Left colon (tissue), 2 donors: ENCODE measurements at regions not wholly inside any gene's neighbourhood (a gene's known extent, or its start where the extent isn't known, plus 50 kb on each side); places are given as distances from the start of the nearest gene placed in this dataset.
A peak's percentile ranks its signal among the peaks of the same experiment; 100 is the strongest.
"Not testable (repeated sequence)": the region's sequence is repeated elsewhere in the genome, so short reads cannot be mapped to it uniquely, and the experiment has no call there.

Experiments used
- ATAC-seq: fragments of 200-7000 bp; cut with Tn5 transposase; one replicate; pipeline ENCODE4 v1.9.1; 2020; ENCODE audit warnings: mild to moderate bottlenecking, moderate library complexity
- DNase-seq, 2 donors: peaks; one replicate each; pipeline ENCODE4 v3.0.0-alpha.2; 2020
- intact Hi-C, 2 donors: fragments of 100-400 bp; cut with DNase I in 1 of 2; cut with micrococcal nuclease in 1 of 2; formaldehyde crosslinking; loops; one replicate each; pipeline versions ENCODE4 v1.11.2 to v1.14.0; 2022; cut with DNase I, micrococcal nuclease
- donor health status: DM: no; HTN: no; CAD: no.
- donor health status: DM: yes; HTN: yes; CAD: no.

DNA sequence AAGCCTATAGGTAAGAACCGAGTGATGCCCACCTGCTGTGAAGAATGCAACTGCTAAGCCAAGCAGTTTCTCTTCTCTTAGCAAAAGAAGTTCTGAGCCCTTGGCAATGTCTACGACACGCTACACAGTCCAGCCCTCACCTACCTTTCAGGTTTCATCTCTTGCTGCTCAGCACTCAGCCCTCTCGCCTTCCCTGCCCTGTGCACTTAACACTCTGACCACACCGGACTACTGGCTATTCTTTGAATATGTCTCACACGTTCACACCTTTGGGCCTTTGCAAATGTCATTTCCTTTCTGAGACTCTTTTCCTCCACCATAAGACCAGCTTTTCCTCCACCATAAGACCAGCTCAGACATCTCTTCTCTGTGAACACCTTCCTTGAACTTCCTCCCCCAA is 67.0 kb upstream of the ITGB1 start:
- intact Hi-C loops = no loop called here
- DNase-seq (no peak), ATAC-seq (no peak)

DNA sequence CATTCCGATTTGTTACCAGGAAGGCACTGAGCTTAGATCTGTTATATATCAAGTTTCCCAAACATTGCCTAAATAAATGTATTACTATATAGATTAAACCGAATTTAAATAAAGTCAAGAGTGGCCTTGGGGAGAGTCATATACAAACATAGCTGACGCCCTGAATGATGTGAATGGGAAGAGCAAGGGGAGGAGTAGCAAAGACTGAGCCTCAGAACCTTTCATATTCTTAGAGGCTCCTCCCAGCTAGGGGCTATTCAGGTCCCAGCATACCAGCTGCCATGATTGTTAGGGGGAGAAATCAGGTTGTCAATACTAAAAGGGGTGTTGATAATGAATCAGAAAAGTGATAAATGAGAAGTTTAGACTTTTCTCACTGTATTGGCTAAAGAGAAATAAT is 64.7 kb upstream of the ITGB1 start:
- DNase-seq = no peak
- intact Hi-C loops = no loop called here
- ATAC-seq = no peak

DNA sequence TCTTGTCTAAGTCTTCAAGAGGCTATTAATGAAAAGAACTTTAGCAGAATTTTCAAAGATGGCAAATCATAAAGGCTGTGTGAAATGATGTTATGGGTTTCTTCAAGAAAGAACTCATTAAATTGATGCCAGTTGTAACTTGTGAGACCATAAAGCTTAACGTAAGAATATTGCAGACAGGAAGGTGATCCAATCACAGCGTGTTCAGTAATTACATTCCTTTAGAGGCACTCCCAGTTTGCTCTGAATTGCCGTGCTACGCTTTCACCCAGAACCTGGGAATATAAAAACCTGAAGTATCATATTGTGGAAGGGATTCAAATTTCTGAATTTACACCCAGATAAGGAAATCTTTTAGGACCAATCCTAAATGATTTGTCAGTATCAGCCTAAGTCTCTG is 64.1 kb upstream of the ITGB1 start:
- ATAC-seq (peak; percentile 73), DNase-seq (no peak)
- intact Hi-C loops = no loop called here

DNA sequence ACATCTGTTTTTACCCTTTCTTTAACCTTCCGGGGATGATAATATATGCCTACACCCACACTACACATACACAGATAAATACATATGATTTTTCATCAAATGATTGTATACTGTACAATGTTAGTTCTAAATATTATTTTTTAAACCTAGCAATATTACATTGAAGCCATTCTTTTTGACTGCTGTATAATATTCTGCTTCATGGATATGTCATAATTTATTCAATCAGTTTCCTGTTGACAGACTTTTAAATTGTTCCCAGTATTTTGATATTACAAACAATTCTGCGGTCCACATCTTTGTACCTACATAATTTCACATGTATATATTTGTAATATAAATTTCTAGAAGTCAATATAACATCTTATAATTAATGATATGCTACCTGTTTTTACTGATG is 59.0 kb upstream of the ITGB1 start:
- DNase-seq = no peak
- intact Hi-C loops = loop anchor here in 1 of 2 donors (10.0 kb wide), 1 partner anchor 222 kb away; no protein-coding TSS in a partner anchor
- no peak for ATAC-seq

DNA sequence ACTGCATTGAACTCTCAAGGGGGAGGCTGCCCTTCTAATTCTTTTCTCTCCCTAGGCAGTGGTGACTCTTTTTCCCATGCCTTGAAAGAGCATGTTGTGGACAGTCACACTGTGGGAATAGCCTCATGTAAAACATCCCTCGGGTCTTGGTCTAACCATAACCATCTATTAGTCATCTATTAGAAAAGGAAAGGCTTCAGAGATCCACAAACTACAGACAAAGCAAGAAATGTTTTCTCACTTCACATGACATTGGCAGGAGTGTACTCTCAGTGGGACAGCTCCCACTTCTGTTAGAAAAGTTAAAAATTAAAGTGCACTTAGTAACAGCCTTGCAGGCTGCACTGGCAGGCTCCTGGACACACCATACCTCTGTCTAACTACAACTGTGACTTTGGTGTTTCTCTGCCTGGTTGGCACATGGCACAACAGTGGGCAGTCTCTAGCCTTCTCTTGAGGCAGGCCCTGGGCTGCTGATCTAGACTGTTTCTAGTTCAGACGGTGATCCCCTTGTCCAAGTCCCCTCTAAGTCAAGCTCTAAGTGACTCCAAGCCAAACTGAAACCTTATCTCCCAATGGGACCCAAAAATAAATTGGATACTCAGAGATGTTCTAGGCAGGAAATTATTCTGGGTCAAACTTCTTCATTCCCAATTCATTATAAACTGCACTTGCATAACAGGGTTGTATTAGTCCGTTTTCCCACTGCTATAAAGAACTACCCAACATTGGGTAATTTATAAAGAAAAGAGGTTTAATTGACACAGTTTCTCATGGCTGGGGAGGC is 57.9 kb upstream of the ITGB1 start:
- intact Hi-C loops = loop anchor here in 1 of 2 donors (10.0 kb wide), 1 partner anchor 221 kb away; no protein-coding TSS in a partner anchor
- no peak for DNase-seq
- ATAC-seq = no peak

DNA sequence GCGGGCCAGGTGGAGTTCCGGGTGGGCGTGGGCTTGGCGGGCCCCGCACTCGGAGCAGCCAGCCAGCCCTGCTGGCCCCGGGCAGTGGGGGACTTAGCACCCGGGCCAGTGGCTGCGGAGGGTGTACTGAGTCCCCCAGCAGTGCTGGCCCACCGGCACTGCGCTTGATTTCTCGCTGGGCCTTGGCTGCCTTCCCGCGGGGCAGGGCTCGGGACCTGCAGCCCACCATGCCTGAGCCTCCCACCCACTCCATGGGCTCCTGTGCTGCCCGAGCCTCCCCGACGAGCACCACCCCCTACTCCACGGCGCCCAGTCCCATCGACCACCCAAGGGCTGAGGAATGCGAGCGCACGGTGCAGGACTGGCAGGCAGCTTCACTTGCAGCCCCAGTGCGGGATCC is 55.3 kb upstream of the ITGB1 start:
- intact Hi-C loops = loop anchor here in 1 of 2 donors (10.0 kb wide), 1 partner anchor 219 kb away; no protein-coding TSS in a partner anchor
- not testable (repeated sequence) for DNase-seq, ATAC-seq

DNA sequence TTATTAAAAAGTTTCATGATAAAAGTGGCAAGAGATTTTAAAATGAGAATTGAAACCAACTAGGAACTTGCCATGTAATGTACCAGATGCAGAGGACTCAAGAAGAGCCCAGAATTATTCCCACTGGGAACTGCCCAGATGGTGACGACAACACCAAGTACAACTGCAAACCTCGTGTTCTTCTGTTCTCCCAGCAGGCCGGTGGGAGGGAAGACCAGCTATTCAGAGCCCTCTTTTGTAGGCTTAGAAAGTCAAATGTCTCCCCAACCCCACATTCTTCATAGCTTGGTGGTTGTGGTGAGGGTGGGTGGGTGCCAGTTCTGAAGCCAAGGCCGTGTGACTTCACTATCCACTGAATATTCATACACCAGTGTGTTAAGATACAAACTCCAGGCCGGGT is 54.3 kb upstream of the ITGB1 start:
- intact Hi-C loops = loop anchor here in 1 of 2 donors (10.0 kb wide), 1 partner anchor 218 kb away; no protein-coding TSS in a partner anchor
- DNase-seq (no peak), ATAC-seq (no peak)

DNA sequence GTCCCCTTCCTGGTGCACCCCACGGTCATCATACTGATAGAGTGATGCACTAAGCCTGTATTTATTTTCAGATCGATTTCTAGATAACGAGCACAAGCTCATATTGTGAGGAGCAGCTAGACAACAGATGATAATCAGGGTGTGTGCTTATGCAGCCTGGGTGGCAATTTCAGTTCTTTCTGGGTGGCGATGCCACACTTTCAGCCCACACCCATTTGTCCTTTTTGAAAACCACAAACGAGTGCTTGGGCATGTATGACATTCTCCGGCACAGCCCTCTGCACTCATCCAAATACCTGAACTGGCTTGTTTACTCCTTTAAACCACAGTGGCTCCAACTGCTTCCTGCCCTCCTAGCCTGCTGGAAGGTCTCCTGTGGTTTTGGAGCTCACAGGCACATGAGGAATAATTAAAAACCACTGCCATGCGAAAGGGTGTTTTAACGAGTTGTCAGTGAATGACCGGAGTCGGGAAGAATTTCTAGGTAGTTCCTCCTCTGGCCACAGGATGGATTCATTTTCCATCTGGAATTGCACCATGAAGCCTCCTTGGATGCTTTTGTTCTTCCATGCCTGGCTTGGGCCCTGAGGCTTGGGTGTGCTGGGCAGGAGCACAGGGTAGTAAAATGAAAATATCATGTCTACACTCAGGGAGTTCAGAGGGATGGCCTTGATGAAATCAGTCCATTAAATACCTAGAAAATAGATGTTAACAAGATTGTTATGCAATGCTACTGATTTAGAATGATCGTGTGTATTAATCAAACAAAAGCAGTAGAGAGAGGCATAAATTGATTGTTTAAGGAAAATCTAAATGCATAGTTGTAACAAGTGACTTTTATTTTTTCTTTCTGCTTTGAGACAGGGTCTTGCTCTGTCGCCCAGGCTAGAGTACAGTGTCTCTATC is 52.4 kb upstream of the ITGB1 start:
- no peak for DNase-seq
- intact Hi-C loops = loop anchor here in 1 of 2 donors (10.0 kb wide), 1 partner anchor 216 kb away; no protein-coding TSS in a partner anchor

DNA sequence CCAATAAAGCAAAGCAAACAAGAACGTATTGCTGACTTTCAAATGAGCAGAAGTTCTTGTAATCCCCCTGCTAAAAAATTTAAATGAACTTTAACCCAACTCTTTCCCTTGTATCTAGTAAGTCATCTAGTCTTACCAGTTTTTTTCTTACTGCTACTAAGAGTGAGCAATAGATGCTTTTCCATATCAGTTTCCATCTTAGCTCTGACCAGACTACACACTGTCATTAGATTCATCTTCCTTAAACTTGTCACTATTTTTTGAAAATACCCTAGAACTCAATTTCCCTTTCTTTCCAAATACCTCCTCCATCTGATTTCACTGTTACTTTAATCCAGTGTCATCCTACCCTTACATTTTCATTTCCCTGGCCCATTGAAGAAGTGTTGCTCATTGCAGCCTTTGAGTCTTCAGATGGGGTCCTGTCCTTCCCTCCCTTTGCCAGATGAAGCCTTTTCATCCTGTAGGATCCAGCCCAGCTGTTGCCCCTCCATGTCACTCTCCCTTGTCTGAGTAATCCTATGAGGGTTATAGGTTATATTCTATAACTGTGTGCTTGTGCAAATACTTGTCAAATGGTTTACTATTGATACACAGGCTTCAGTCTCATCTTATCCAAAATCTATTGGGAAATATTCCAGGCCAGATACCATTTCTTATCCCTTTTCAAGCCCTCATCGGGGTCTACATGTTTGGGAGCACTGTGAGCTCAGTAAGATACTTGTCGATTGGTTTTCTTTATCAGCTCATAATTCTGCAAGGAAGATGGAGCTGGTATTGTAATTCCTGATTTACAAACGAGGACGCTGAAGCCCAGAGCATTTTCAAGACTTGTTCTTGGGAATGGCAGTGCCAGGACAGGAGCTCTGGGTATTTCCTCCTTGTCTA is 51.5 kb upstream of the ITGB1 start:
- ATAC-seq = no peak
- DNase-seq = no peak
- intact Hi-C loops = loop anchor here (2.0 to 10.0 kb wide), 2 partner anchors 215 kb away; no protein-coding TSS in a partner anchor

More for the DNA sequence above, 52.4 kb upstream of the ITGB1 start:
- ATAC-seq = peak; percentile 36

DNA sequence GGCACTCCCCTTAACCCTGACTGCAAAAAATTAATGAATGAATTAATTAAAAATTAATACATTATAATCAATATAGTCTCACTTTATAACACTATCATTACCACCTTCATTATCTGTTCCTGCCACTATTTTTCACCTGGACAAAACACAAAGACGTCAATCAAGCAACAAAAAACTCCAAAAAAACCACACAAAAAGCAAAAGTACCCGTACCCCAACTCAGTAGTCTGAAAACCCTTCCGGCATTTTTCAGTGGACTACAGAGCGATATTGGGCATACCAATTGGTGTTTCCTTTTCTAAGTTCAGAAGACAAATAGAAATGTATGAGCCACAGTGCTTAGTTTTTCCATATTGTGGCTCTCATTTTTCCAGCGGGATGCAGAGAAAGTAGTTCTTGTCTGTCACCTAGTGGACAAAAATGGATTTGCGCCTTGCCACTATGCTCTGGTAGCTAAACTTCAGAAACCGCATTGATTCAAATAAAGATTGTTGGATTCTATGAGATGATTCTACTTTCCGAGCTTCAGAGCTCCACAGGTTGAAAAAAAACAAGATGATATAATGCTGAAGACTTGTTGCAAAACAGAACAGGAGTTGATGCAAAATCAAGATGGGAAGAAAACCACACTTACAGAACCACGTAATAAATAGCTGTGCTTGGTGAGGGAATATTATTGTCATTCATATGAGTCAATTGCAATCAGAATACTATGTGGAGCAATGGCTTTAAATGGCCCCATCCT is 50.6 kb upstream of the ITGB1 start:
- intact Hi-C loops = loop anchor here in 1 of 2 donors (2.0 kb wide), 1 partner anchor 214 kb away; no protein-coding TSS in a partner anchor
- peak in 1 of 2 donors; percentile 67 for DNase-seq
- ATAC-seq = peak; percentile 62

DNA sequence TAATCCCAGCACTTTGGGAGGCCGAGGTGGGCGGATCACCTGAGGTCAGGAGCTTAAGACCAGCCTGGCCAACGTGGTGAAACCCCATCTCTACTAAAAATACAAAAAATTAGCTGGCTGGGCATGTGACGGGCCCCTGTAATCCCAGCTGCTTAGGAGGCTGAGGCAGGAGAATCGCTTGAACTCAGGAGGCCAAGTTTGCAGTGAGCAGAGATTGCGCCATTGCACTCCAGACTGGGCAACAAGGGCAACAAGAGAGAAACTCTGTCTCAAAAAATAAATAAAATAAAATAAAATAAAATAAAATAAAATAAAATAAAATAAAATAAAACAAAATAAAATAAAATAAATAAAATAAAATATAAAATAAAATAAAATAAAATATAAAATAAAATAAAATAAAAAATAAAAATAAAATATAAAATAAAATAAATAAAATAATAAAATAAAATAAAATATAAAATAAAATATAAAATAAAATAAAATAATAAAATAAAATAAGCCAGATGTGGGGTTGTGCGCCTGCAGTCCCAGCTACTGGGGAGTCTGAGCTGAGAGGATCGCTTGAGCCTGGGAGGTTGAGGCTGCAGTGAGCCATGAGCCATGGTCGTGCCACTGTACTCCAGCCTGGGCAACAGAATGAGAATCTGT is 49.8 kb upstream of the ITGB1 start:
- intact Hi-C loops = loop anchor here in 1 of 2 donors (2.0 kb wide), 1 partner anchor 213 kb away; no protein-coding TSS in a partner anchor

More for the DNA sequence above, 49.8 kb upstream of the ITGB1 start:
- not testable (repeated sequence) for DNase-seq, ATAC-seq
